ENCODE measurements at regions not wholly inside any gene's neighbourhood (a gene's known extent, or its start where the extent isn't known, plus 50 kb on each side); places are given as distances from the start of the nearest gene placed in this dataset.
A peak's percentile ranks its signal among the peaks of the same experiment; 100 is the strongest.

GRCh38 chr6:56838965-56839364 is 115.9 kb upstream of the BEND6 start:
- H3K9me3 ChIP-seq (ENCODE audit: control insufficient read depth in 4 of 4, insufficient read depth in 3 of 4, low read length in 3 of 4): no peaks in the 10 kb centered on the region
- ATAC-seq (ENCODE audit: insufficient read depth, low FRiP score): no peak
- no peak for TF ChIP-seq CTCF (IDR thresholded peaks at IDR 0.05; ENCODE audit: control extremely low read depth, extremely low read depth)
- 70 to 86% methylated on average over 1 of the region's 1 CpG for WGBS, 2 donors
- peaks cover 0 to 8% (median 5%) of the 10 kb centered on the region in 3 donors for H3K27me3 ChIP-seq (ENCODE audit: control insufficient read depth in 3 of 3, insufficient read depth in 3 of 3, low read length in 2 of 3)
- no peak overlapping the region for H3K9ac ChIP-seq (ENCODE audit: insufficient read depth in 1 of 2, low read length in 2 of 2)
- H3K4me1 ChIP-seq (ENCODE audit: control insufficient read depth in 5 of 5, insufficient read depth in 5 of 5, low read length in 5 of 5): peaks cover 0 to 18% (median under 1%) of the 10 kb centered on the region in 5 donors
- peak overlapping the region in 1 of 2 donors; percentile 91 for H3K27ac ChIP-seq (ENCODE audit: low read depth in 1 of 2, low read length in 1 of 2)
- DNase-seq: no peak
- no peak overlapping the region for H3K4me3 ChIP-seq
- H3K36me3 ChIP-seq (ENCODE audit: control insufficient read depth in 4 of 4, insufficient read depth in 4 of 4, low read length in 4 of 4): no peaks in the 10 kb centered on the region

- Histone ChIP-seq H3K9me3 (ENCODE audit: control insufficient read depth in 4 of 4, insufficient read depth in 3 of 4, low read length in 3 of 4) (no peaks in the 10 kb centered on the region), H3K27ac (ENCODE audit: low read depth in 1 of 2, low read length in 1 of 2) (peak overlapping the region in 1 of 2 donors; percentile 81), H3K4me1 (ENCODE audit: control insufficient read depth in 5 of 5, insufficient read depth in 5 of 5, low read length in 5 of 5) (peaks cover 0 to 21% (median 0%) of the 10 kb centered on the region in 5 donors), H3K9ac (ENCODE audit: insufficient read depth in 1 of 2, low read length in 2 of 2) (no peak overlapping the region), H3K4me3 (no peak overlapping the region), H3K27me3 (ENCODE audit: control insufficient read depth in 3 of 3, insufficient read depth in 3 of 3, low read length in 2 of 3) (peaks cover 0 to 8% (median 5%) of the 10 kb centered on the region in 3 donors), H3K36me3 (ENCODE audit: control insufficient read depth in 4 of 4, insufficient read depth in 4 of 4, low read length in 4 of 4) (no peaks in the 10 kb centered on the region)
- no peak for TF ChIP-seq CTCF (IDR thresholded peaks at IDR 0.05; ENCODE audit: control extremely low read depth, extremely low read depth)
- no peak for DNase-seq
- 77 to 82% methylated on average over 2 of the region's 2 CpGs for WGBS, 2 donors
- ATAC-seq (ENCODE audit: insufficient read depth, low FRiP score): no peak
These were observed 116.8 kb upstream of the BEND6 start for GRCh38 chr6:56838016-56838555.

- Histone ChIP-seq H3K36me3 (ENCODE audit: control insufficient read depth in 4 of 4, insufficient read depth in 4 of 4, low read length in 4 of 4) (no peaks in the 10 kb centered on the region), H3K27ac (ENCODE audit: low read depth in 1 of 2, low read length in 1 of 2) (peak overlapping the region in 1 of 2 donors; percentile 53), H3K27me3 (ENCODE audit: control insufficient read depth in 3 of 3, insufficient read depth in 3 of 3, low read length in 2 of 3) (peaks cover 0 to 5% (median under 1%) of the 10 kb centered on the region in 3 donors), H3K9ac (ENCODE audit: insufficient read depth in 1 of 2, low read length in 2 of 2) (no peak overlapping the region), H3K4me1 (ENCODE audit: control insufficient read depth in 5 of 5, insufficient read depth in 5 of 5, low read length in 5 of 5) (peaks cover 0 to 21% (median 0%) of the 10 kb centered on the region in 5 donors), H3K9me3 (ENCODE audit: control insufficient read depth in 4 of 4, insufficient read depth in 3 of 4, low read length in 3 of 4) (no peaks in the 10 kb centered on the region), H3K4me3 (no peak overlapping the region)
- DNase-seq (no peak), ATAC-seq (ENCODE audit: insufficient read depth, low FRiP score) (no peak)
- WGBS, 2 donors: 88 to 95% methylated on average over 6 of the region's 6 CpGs
- TF ChIP-seq CTCF (IDR thresholded peaks at IDR 0.05; ENCODE audit: control extremely low read depth, extremely low read depth): no peak
These were observed 117.5 kb upstream of the BEND6 start for GRCh38 chr6:56837322-56837894.
